A673 (cell line): ENCODE measurements at regions not wholly inside any gene's neighbourhood (a gene's known extent, or its start where the extent isn't known, plus 50 kb on each side); places are given as distances from the start of the nearest gene placed in this dataset.

Experiments
- BruUV-seq: library from RNA; stranded (reverse); fragments of 400-500 nt; replicated peaks from 2 replicates; lab custom pipeline; 2021; lab: Mats Ljungman, UMichigan
- CTCF ChIA-PET: fragments of 300-600 bp; sonication (Branson Sonifier 250); formaldehyde crosslinking; loops from one replicate; lab custom pipeline; 2022; ENCODE audit warnings: antibody characterized with exemption; lab: Charles Lee
- POLR2A ChIA-PET: fragments of 300-600 bp; sonication (Branson Sonifier 250); formaldehyde crosslinking; loops from one replicate; lab custom pipeline; 2022; ENCODE audit warnings: antibody characterized with exemption; ENCODE audit not compliant: low non-redundant PET; lab: Charles Lee
- DNase-seq: peaks from one replicate; pipeline ENCODE4 v3.0.0-alpha.2; 2015; ENCODE audit warnings: low spot score
- H3K27ac ChIP-seq: fragments of 200-600 bp; sonication (generic); 2 replicates; pipeline ENCODE4 v1.5.1; 2016; ENCODE audit warnings: mixed run types, low read depth, mild to moderate bottlenecking, mixed read lengths, antibody characterized with exemption, low read length; ENCODE audit not compliant: poor library complexity, severe bottlenecking
- H3K27me3 ChIP-seq: fragments of 200-600 bp; sonication (generic); replicated peaks from 2 replicates; pipeline ENCODE4 v1.6.1; 2017; ENCODE audit warnings: mixed run types, low read depth, mild to moderate bottlenecking, mixed read lengths, antibody characterized with exemption, low read length; ENCODE audit not compliant: insufficient read depth, poor library complexity
- H3K36me3 ChIP-seq: fragments of 200-600 bp; sonication (generic); 2 replicates; pipeline ENCODE4 v1.6.1; 2016; ENCODE audit warnings: mixed run types, mild to moderate bottlenecking, mixed read lengths, antibody characterized with exemption, low read length; ENCODE audit not compliant: insufficient read depth, poor library complexity, severe bottlenecking
- H3K4me1 ChIP-seq: fragments of 200-600 bp; sonication (generic); 2 replicates; pipeline ENCODE4 v1.6.1; 2017; ENCODE audit warnings: mixed run types, mild to moderate bottlenecking, mixed read lengths, antibody characterized with exemption, low read length; ENCODE audit not compliant: insufficient read depth, poor library complexity, severe bottlenecking
- H3K4me3 ChIP-seq: fragments of 200-600 bp; sonication (generic); 2 replicates; pipeline ENCODE4 v1.5.1; 2016; ENCODE audit warnings: low read depth, mixed run types, mild to moderate bottlenecking, mixed read lengths, low read length; ENCODE audit not compliant: poor library complexity, severe bottlenecking
- H3K9me3 ChIP-seq: fragments of 200-600 bp; sonication (generic); 2 replicates; pipeline ENCODE4 v1.6.1; 2016; ENCODE audit warnings: mixed run types, low read depth, mild to moderate bottlenecking, mixed read lengths, antibody characterized with exemption, low read length; ENCODE audit not compliant: poor library complexity, severe bottlenecking
- CTCF ChIP-seq: fragments of 300-800, 200-600 bp; sonication (generic); conservative IDR thresholded peaks from 2 replicates; pipeline ENCODE4 v1.5.1; 2017; ENCODE audit warnings: low read depth, mild to moderate bottlenecking, antibody characterized with exemption, low read length, moderate library complexity, mixed read lengths
- EZH2 ChIP-seq: fragments of 200-600 bp; sonication (generic); IDR thresholded peaks from 2 replicates; pipeline ENCODE4 v1.6.1; 2017; ENCODE audit warnings: borderline replicate concordance, low read depth, mild to moderate bottlenecking, mixed read lengths, antibody characterized with exemption, low read length; ENCODE audit not compliant: poor library complexity, severe bottlenecking
- intact Hi-C: fragments of 100-400 bp; cut with micrococcal nuclease; formaldehyde crosslinking; loops from one replicate; pipeline ENCODE4 v1.10.0; 2022; ENCODE audit not compliant: unreplicated experiment

- no peaks in the 10 kb centered on the region for H3K27me3 ChIP-seq
- ChIA-PET POLR2A (no interaction called here), CTCF (no interaction called here)
- DNase-seq: no peak
- H3K4me3 ChIP-seq: no peak overlapping the region
- intact Hi-C loops: no loop called here
- no peaks in the 10 kb centered on the region for H3K9me3 ChIP-seq
- H3K4me1 ChIP-seq: no peaks in the 10 kb centered on the region
- TF ChIP-seq EZH2: no peak
- no peak for TF ChIP-seq CTCF
- H3K36me3 ChIP-seq: no peaks in the 10 kb centered on the region
- no TSS peak for BruUV-seq
- H3K27ac ChIP-seq: no peak overlapping the region
These were observed 59.1 kb downstream of the MID1IP1 start for GRCh38 chrX:38860106-38861013.

- H3K27me3 ChIP-seq: no peaks in the 10 kb centered on the region
- no peaks in the 10 kb centered on the region for H3K9me3 ChIP-seq
- intact Hi-C loops: no loop called here
- DNase-seq: no peak
- no peak for TF ChIP-seq CTCF
- TF ChIP-seq EZH2: no peak
- POLR2A ChIA-PET: no interaction called here
- no TSS peak for BruUV-seq
- no peak overlapping the region for H3K27ac ChIP-seq
- CTCF ChIA-PET: no interaction called here
- no peaks in the 10 kb centered on the region for H3K36me3 ChIP-seq
- H3K4me3 ChIP-seq: no peak overlapping the region
- H3K4me1 ChIP-seq: no peaks in the 10 kb centered on the region
These were observed 60.2 kb downstream of the MID1IP1 start for GRCh38 chrX:38861489-38861888.

- Histone ChIP-seq H3K27ac (no peak overlapping the region), H3K9me3 (no peaks in the 10 kb centered on the region), H3K4me3 (no peak overlapping the region), H3K27me3 (no peaks in the 10 kb centered on the region), H3K36me3 (no peaks in the 10 kb centered on the region), H3K4me1 (no peaks in the 10 kb centered on the region)
- ChIA-PET POLR2A (no interaction called here), CTCF (no interaction called here)
- intact Hi-C loops: no loop called here
- BruUV-seq: no TSS peak
- DNase-seq: no peak
- TF ChIP-seq EZH2 (no peak), CTCF (no peak)
These were observed 60.8 kb downstream of the MID1IP1 start for GRCh38 chrX:38862100-38862499.
